ENCODE measurements at regions not wholly inside any gene's neighbourhood (a gene's known extent, or its start where the extent isn't known, plus 50 kb on each side); places are given as distances from the start of the nearest gene placed in this dataset.

DNA sequence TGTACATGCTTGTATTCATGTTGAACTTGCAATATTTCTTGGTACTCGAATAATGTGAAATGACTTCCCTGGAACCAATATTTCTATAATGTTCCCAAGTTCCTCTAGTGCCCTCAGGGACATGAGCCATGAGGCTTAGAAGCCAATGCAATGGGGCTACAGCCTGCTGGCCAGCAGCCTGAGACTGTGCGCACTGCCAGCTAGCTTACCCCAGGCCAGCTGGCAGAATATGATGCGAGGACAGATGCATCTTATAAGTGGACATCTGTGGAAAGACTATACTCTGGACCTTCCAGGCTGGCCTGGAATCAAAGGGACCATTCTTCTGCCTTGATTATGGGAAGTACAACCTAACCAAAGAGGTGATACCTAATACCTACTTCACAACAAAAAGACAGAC, 1862.0 kb upstream of the ACO1 start:
- TF ChIP-seq, protein P1, sequence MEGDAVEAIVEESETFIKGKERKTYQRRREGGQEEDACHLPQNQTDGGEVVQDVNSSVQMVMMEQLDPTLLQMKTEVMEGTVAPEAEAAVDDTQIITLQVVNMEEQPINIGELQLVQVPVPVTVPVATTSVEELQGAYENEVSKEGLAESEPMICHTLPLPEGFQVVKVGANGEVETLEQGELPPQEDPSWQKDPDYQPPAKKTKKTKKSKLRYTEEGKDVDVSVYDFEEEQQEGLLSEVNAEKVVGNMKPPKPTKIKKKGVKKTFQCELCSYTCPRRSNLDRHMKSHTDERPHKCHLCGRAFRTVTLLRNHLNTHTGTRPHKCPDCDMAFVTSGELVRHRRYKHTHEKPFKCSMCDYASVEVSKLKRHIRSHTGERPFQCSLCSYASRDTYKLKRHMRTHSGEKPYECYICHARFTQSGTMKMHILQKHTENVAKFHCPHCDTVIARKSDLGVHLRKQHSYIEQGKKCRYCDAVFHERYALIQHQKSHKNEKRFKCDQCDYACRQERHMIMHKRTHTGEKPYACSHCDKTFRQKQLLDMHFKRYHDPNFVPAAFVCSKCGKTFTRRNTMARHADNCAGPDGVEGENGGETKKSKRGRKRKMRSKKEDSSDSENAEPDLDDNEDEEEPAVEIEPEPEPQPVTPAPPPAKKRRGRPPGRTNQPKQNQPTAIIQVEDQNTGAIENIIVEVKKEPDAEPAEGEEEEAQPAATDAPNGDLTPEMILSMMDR (IDR thresholded peaks at IDR 0.05) = no peak
- no peak for TF ChIP-seq POLR2A (IDR thresholded peaks at IDR 0.05)

Data from right lobe of liver (tissue), 4 donors.